ENCODE measurements at regions not wholly inside any gene's neighbourhood (a gene's known extent, or its start where the extent isn't known, plus 50 kb on each side); places are given as distances from the start of the nearest gene placed in this dataset.

- TF ChIP-seq CREB5 (CRISPR knock-in tag; IDR thresholded peaks at IDR 0.05; ENCODE audit: low read depth) (no peak), ZFP3 (CRISPR knock-in tag; IDR thresholded peaks at IDR 0.05) (no peak)
Measured at GRCh38 chr1:201739080-201739479, 89.9 kb upstream of the IPO9 start.
